Transverse colon (tissue), 4 donors: ENCODE measurements at regions not wholly inside any gene's neighbourhood (a gene's known extent, or its start where the extent isn't known, plus 50 kb on each side); places are given as distances from the start of the nearest gene placed in this dataset.
A peak's percentile ranks its signal among the peaks of the same experiment; 100 is the strongest.
"Not testable (repeated sequence)": the region's sequence is repeated elsewhere in the genome, so short reads cannot be mapped to it uniquely, and the experiment has no call there.

Source experiments
- DNase-seq: peaks from one replicate; pipeline ENCODE4 v3.0.0-alpha.2; 2019
- H3K27ac ChIP-seq, 4 donors: fragments of 200-600 bp; sonication (generic); 2 replicates each; pipeline ENCODE4 v1.5.1; 2016 to 2018; ENCODE audit warnings: inconsistent platforms in 4 of 4
- H3K27me3 ChIP-seq: fragments of 200-600 bp; sonication (generic); 2 replicates; pipeline ENCODE4 v1.5.1; 2017; ENCODE audit warnings: inconsistent platforms
- H3K36me3 ChIP-seq, 4 donors: fragments of 200-600 bp; sonication (generic); 2 replicates each; pipeline ENCODE4 v1.5.1; 2017 to 2019; ENCODE audit warnings: inconsistent platforms in 4 of 4
- H3K4me1 ChIP-seq, 4 donors: fragments of 200-600 bp; sonication (generic); 2 replicates each; pipeline ENCODE4 v1.5.1; 2017 to 2020; ENCODE audit warnings: inconsistent platforms in 4 of 4
- H3K4me3 ChIP-seq, 4 donors: fragments of 200-600 bp; sonication (generic); 1 replicate in 1 of 4; 2 replicates in 3 of 4; pipeline versions ENCODE4 v1.5.1 to v1.6.1; 2017 to 2019; ENCODE audit warnings: inconsistent platforms in 4 of 4
- H3K9me3 ChIP-seq, 2 donors: fragments of 200-600 bp; sonication (generic); 2 replicates each; pipeline ENCODE4 v1.5.1; 2017 to 2019; ENCODE audit warnings: inconsistent platforms in 2 of 2
- EP300 ChIP-seq: sonication (generic); formaldehyde crosslinking; IDR thresholded peaks from one replicate; pipeline ENCODE4 v1.6.1; 2017; ENCODE audit warnings: antibody characterized with exemption, low read depth
- POLR2A ChIP-seq: fragments of 450-650 bp; IDR thresholded peaks from one replicate; pipeline ENCODE4 v1.6.1; 2016; ENCODE audit warnings: antibody characterized with exemption, mild to moderate bottlenecking, moderate library complexity
- POLR2AphosphoS5 ChIP-seq, 3 donors: sonication (generic); formaldehyde crosslinking; IDR thresholded peaks; one replicate each; pipeline ENCODE4 v1.6.1; 2016; ENCODE audit warnings: antibody characterized with exemption in 3 of 3
- WGBS, 2 donors: methylation state at CpG; one replicate each; pipeline ENCODE4 v1.1.5; 2018; ENCODE audit warnings: low coverage in 1 of 2; 5-methylcytosine and 5-hydroxymethylcytosine counted together
- in situ Hi-C, 4 donors: fragments of 200-750 bp; cut with MboI; loops; one replicate each; pipeline versions ENCODE4 v1.15.0 to v1.15.1; 2017; ENCODE audit warnings: low sequenced_read_pairs in 3 of 4, low pct_ligation_motif_present in 1 of 4, low pct_unique_long_range_greater_than_20kb in 1 of 4
- intact Hi-C: fragments of 100-400 bp; cut with DNase I; formaldehyde crosslinking; loops from one replicate; pipeline ENCODE4 v1.15.1; 2023; ENCODE audit warnings: low total_unique reads
- TF ChIP-seq, protein P1 (sequence below), 5 experiments: fragments of 200-600 bp in 3 of 5; fragments of 450-650 bp in 2 of 5; sonication (generic) in 3 of 5; IDR thresholded peaks; 1 replicate in 2 of 5; 2 replicates in 3 of 5; pipeline ENCODE4 v1.5.1; 2016 to 2017; ENCODE audit warnings: antibody characterized with exemption in 5 of 5, inconsistent platforms in 3 of 5, mild to moderate bottlenecking in 2 of 5, moderate library complexity in 1 of 5

DNA sequence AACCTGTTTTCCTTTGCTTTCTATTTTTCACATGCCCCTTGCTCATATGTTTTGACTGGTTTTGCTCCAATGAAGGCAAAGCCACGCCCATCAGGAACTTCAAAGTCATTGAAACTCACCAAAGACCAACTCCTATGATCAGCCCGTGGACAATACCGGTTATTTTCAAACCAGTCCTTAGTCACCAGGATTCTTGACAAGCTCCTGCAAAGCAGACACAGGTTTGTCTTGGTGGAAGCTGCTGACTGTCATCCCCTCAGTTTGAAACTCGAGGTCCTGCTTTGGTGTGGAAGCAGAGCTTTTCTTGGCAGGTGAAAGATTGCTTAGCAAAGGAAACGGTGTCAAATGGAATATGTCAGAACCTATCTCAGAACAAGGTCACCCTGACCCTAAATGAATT, 384.7 kb upstream of the CXADR start:
- Histone ChIP-seq H3K36me3 (no peaks in the 10 kb centered on the region), H3K4me1 (no peaks in the 10 kb centered on the region), H3K9me3 (no peaks in the 10 kb centered on the region), H3K27me3 (no peaks in the 10 kb centered on the region), H3K4me3 (no peak overlapping the region), H3K27ac (no peak overlapping the region)
- in situ Hi-C loops: loop anchor here in 1 of 4 donors (25.0 kb wide), 1 partner anchor 191 kb away; no protein-coding TSS in a partner anchor
- intact Hi-C loops: no loop called here
- TF ChIP-seq EP300: no peak
- TF ChIP-seq, protein P1, sequence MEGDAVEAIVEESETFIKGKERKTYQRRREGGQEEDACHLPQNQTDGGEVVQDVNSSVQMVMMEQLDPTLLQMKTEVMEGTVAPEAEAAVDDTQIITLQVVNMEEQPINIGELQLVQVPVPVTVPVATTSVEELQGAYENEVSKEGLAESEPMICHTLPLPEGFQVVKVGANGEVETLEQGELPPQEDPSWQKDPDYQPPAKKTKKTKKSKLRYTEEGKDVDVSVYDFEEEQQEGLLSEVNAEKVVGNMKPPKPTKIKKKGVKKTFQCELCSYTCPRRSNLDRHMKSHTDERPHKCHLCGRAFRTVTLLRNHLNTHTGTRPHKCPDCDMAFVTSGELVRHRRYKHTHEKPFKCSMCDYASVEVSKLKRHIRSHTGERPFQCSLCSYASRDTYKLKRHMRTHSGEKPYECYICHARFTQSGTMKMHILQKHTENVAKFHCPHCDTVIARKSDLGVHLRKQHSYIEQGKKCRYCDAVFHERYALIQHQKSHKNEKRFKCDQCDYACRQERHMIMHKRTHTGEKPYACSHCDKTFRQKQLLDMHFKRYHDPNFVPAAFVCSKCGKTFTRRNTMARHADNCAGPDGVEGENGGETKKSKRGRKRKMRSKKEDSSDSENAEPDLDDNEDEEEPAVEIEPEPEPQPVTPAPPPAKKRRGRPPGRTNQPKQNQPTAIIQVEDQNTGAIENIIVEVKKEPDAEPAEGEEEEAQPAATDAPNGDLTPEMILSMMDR (IDR thresholded peaks at IDR 0.05): no peak
- no peak for TF ChIP-seq POLR2AphosphoS5 (IDR thresholded peaks at IDR 0.05)
- no peak for TF ChIP-seq POLR2A
- WGBS, 2 donors: 48 to 59% methylated on average over 4 to 5 of the region's 5 CpGs
- DNase-seq: no peak

DNA sequence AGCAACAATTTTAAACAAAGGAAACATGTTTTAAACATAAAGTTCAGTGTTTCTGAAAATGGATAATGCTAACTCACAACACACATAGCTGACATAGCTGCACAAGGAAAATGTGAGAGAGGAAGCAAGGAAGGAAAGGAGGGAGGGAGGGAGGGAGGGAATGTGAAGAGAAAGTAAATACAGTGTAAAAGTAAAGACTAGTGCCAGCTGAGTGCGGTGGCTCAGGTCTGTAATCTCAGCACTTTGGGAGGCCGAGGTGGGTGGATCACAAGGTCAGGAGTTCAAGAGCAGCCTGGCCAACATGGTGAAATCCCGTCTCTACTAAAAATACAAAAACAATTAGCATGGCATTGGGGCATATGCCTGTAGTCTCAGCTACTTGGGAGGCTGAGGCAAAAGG, 373.7 kb upstream of the CXADR start:
- H3K36me3 ChIP-seq, H3K4me1 ChIP-seq, intact Hi-C loops, H3K27me3 ChIP-seq, DNase-seq, H3K9me3 ChIP-seq, H3K27ac ChIP-seq: not testable (repeated sequence)
- peak overlapping the region in 3 of 4 donors; percentile 31 to 46 (median 40) for H3K4me3 ChIP-seq
- in situ Hi-C loops: loop anchor here in 1 of 4 donors (25.0 kb wide), 1 partner anchor 202 kb away; no protein-coding TSS in a partner anchor
- 25 to 27% methylated on average over 2 to 3 of the region's 3 CpGs for WGBS, 2 donors

DNA sequence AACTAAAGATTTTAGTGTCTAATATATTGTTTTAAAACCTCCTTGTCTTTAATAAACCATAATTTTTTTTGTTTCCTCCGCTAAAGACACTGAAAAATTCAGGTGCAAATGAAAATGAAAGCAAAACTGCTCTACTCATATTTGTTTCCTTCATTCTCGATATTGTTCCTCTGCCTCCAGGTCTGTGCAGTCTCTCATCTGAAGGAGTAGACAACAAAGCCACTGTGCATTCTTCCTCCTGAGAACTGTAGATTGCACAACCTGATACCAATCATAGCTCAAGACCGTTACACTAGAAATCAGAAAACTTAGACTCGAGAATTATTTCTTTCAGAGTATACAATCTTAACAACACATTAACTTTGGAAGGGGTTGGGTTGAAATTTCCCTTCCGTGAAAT, 373.1 kb upstream of the CXADR start:
- in situ Hi-C loops (loop anchor here in 1 of 4 donors (25.0 kb wide), 1 partner anchor 202 kb away; no protein-coding TSS in a partner anchor), intact Hi-C loops (no loop called here)
- TF ChIP-seq POLR2A: no peak
- TF ChIP-seq POLR2AphosphoS5 (IDR thresholded peaks at IDR 0.05): no peak
- TF ChIP-seq, protein P1 (IDR thresholded peaks at IDR 0.05): no peak
- no peak for TF ChIP-seq EP300
- Histone ChIP-seq H3K36me3 (no peaks in the 10 kb centered on the region), H3K4me1 (peaks cover 0 to 3% (median 0%) of the 10 kb centered on the region in 4 donors), H3K27me3 (no peaks in the 10 kb centered on the region), H3K4me3 (peak overlapping the region in 3 of 4 donors; percentile 31 to 46 (median 40)), H3K27ac (no peak overlapping the region), H3K9me3 (no peaks in the 10 kb centered on the region)
- WGBS, 2 donors: 20 to 39% methylated on average over 5 of the region's 5 CpGs
- DNase-seq: no peak

- H3K27ac ChIP-seq: no peak overlapping the region
- no peaks in the 10 kb centered on the region for H3K36me3 ChIP-seq
- H3K4me3 ChIP-seq: no peak overlapping the region
- 51% methylated on average over 5 of the region's 5 CpGs; no CpG with 5 or more reads in 1 of the 2 donors for WGBS, 2 donors
- in situ Hi-C loops (loop anchor here in 1 of 4 donors (25.0 kb wide), 1 partner anchor 209 kb away; no protein-coding TSS in a partner anchor), intact Hi-C loops (no loop called here)
- DNase-seq: no peak
- TF ChIP-seq, protein P1 (IDR thresholded peaks at IDR 0.05): peak in 4 of 5 experiments; percentile 10 to 28 (median 18)
- TF ChIP-seq POLR2A: no peak
- no peak for TF ChIP-seq POLR2AphosphoS5 (IDR thresholded peaks at IDR 0.05)
- TF ChIP-seq EP300: no peak
- H3K27me3 ChIP-seq: no peaks in the 10 kb centered on the region
- no peaks in the 10 kb centered on the region for H3K4me1 ChIP-seq
- no peaks in the 10 kb centered on the region for H3K9me3 ChIP-seq
Measured at GRCh38 chr21:17146426-17146825, 366.4 kb upstream of the CXADR start.

GRCh38 chr21:17159697-17160096, 353.1 kb upstream of the CXADR start:
- Histone ChIP-seq H3K27ac (no peak overlapping the region), H3K4me1 (no peaks in the 10 kb centered on the region), H3K9me3 (no peaks in the 10 kb centered on the region), H3K27me3 (no peaks in the 10 kb centered on the region), H3K36me3 (no peaks in the 10 kb centered on the region), H3K4me3 (no peak overlapping the region)
- intact Hi-C loops: no loop called here
- TF ChIP-seq EP300 (no peak), POLR2AphosphoS5 (IDR thresholded peaks at IDR 0.05) (no peak)
- in situ Hi-C loops: no loop called here
- DNase-seq: no peak
- 36 to 52% methylated on average over 1 to 2 of the region's 2 CpGs for WGBS, 2 donors
